ENCODE measurements at regions not wholly inside any gene's neighbourhood (a gene's known extent, or its start where the extent isn't known, plus 50 kb on each side); places are given as distances from the start of the nearest gene placed in this dataset.

DNA sequence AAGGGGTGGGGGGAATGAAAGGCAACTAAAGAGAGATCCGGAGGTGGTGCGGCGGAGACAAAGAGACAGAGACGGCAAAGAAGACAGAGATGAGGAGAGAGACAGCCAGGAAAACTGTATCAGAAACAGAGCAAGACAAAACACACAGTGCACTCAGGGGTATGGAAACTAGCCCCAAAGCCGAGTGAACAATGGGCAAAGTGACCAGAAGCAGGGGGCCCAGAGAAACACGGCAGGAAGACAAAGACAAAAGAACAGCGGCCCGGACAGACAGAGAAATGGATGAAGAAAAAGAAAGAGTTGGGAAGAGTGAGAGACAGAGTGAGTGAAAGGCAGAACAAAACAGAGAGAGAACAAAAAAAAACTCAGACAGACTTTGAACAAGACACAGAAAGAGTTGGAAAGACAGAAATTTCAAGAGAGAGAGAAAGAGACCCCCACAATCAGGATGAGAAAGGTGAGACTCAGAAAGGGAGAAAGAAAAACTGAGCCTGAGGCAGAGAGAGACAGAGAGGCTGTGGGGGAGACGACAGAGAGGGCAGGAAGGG is 60.6 kb upstream of the PAX2 start:
- TF ChIP-seq, protein P1, sequence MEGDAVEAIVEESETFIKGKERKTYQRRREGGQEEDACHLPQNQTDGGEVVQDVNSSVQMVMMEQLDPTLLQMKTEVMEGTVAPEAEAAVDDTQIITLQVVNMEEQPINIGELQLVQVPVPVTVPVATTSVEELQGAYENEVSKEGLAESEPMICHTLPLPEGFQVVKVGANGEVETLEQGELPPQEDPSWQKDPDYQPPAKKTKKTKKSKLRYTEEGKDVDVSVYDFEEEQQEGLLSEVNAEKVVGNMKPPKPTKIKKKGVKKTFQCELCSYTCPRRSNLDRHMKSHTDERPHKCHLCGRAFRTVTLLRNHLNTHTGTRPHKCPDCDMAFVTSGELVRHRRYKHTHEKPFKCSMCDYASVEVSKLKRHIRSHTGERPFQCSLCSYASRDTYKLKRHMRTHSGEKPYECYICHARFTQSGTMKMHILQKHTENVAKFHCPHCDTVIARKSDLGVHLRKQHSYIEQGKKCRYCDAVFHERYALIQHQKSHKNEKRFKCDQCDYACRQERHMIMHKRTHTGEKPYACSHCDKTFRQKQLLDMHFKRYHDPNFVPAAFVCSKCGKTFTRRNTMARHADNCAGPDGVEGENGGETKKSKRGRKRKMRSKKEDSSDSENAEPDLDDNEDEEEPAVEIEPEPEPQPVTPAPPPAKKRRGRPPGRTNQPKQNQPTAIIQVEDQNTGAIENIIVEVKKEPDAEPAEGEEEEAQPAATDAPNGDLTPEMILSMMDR (IDR thresholded peaks at IDR 0.05), result no peak
- no peak for TF ChIP-seq POLR2A (IDR thresholded peaks at IDR 0.05)
